Cardiac septum (tissue), 1 donor: ENCODE measurements at regions not wholly inside any gene's neighbourhood (a gene's known extent, or its start where the extent isn't known, plus 50 kb on each side); places are given as distances from the start of the nearest gene placed in this dataset.
"Not testable (repeated sequence)": the region's sequence is repeated elsewhere in the genome, so short reads cannot be mapped to it uniquely, and the experiment has no call there.

Experiments used
- DNase-seq: peaks from one replicate; pipeline ENCODE4 v3.0.0-alpha.2; 2020; ENCODE audit warnings: low spot score
- intact Hi-C: fragments of 100-400 bp; cut with DNase I; formaldehyde crosslinking; loops from one replicate; pipeline ENCODE4 v1.14.0; 2022
- donor health status: DM: no; HTN: no; CAD: no.

DNA sequence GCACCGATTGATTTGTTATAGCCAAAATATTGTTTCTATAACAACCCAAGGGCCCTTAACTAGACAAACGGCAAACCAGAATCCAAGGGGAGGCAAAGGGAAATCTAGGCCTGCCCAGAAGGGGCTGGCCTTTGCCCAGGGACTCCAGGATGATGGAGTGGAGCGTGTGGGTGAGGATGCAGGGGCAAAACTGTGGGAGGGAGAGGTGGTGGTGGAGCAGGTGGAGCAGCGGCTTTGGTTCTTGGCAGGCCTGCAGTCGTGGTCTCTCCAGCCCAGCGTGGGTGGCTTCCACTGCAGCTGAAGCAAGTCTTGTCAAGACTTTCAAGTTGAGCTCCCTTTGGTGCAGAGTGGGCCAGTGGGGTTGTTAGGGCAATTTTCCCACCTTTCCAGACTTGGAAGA, 98.6 kb upstream of the TBCA start:
- no peak for DNase-seq
- intact Hi-C loops, result no loop called here

DNA sequence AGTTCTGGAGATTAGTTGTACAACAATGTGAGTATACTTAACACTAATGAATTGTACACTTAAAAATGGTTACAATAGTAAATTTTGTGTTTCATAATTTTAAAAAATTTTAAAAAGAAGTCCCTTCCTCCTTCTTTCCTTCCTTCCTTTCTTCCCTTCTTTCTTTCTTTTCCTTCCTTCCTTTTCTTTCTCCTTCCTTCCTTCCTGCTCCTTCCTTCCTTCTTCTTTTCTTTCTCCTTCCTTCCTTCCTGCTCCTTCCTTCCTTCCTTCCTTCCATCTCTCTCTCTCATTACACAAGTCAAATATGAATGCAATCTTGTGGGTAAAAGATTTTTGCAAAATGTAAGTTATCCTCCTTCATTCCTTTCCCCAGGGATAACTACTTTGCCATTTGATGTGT, 97.1 kb upstream of the TBCA start:
- intact Hi-C loops, result no loop called here
- DNase-seq, result no peak

DNA sequence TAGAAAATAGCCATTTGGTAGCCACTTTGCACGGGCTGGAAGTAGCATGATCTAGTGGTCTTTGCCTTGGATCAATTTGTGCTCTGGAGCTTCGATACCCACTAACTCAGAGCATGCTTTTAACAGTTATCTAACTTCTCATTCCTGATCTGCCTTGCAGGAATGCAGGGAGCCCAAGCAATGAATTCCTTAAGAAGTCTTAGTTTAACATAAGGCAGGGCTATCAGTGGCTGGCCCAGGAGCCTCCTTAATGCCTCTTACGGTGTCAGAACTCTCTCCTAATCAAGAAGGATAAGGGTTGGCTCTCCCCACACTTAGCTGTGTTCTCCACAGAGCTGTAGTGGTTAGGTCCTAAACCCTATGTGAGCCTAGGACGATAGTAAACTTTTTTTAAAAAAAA, 95.8 kb upstream of the TBCA start:
- DNase-seq, result no peak
- intact Hi-C loops, result no loop called here

DNA sequence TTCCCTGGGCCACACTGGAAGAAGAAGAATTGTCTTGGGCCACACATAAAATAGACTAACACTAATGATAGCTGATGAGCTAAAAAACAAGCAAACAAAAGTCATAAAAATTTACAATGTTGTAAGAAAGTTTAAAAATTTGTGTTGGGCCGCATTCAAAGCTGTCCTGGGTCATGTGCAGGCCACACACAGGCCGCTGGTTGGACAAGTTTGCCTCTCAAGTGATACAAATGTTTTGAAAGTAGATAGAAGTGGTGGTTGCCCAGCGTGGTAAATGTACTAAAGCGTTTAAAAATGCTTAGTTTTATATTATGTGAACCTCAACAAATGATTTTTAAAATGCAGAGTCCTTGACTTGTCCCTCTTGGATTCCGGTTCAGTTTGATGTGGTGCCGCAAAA, 94.9 kb upstream of the TBCA start:
- intact Hi-C loops, result no loop called here
- no peak for DNase-seq

DNA sequence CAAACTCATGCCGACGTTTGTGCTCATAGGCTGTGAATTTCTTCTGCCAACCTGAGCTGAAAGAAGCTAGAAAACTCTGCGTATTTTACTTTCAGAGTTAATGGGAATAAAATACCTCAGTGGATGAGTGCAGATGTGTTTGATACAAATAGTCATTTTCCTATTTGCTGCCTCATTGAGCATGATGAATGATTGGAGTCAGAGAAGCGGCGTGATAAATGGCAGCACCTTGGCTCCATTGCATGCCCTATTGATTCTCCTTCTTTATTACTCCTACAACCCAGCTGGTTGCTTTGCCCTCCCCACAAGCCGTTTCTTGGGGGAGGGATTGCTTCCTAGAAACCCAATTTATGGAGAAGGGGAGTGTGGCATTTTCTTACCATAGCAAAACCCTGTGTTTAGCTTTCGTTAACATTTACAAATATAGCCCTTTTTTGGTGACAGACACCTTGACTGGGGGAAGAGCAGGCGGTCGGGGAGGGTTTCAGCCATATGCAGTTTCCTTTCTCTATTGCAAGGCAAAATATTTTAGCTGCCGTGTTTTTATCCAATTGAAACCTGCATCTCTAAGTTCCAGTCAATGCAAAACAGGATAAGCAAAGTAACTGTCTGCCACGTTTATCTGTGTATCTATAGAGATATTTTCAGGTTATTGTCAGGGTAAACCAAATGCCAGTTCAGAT, 93.1 kb upstream of the TBCA start:
- no peak for DNase-seq
- intact Hi-C loops, result loop anchor here (10.0 kb wide), 1 partner anchor 396 kb away; no protein-coding TSS in a partner anchor

DNA sequence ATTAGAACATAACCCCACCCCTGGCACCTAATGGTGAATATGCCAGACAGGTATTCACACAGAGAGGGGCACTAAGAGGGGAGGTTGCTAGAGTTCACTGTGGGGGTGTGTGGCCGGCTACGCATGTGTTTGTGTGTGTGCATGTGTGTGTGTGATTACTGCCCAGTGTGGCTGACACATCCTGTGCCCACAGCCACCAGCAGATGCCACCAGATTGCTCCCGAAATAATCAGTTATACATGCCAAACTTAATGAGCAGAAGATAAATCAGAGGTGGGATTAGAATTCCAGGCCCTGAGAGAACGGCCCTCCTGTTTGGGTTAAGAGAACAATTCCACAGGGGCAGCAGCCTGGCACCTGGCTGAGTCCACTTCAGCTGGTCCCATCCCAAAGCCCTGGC, 91.8 kb upstream of the TBCA start:
- no peak for DNase-seq
- intact Hi-C loops, result loop anchor here (10.0 kb wide), 1 partner anchor 397 kb away; no protein-coding TSS in a partner anchor

DNA sequence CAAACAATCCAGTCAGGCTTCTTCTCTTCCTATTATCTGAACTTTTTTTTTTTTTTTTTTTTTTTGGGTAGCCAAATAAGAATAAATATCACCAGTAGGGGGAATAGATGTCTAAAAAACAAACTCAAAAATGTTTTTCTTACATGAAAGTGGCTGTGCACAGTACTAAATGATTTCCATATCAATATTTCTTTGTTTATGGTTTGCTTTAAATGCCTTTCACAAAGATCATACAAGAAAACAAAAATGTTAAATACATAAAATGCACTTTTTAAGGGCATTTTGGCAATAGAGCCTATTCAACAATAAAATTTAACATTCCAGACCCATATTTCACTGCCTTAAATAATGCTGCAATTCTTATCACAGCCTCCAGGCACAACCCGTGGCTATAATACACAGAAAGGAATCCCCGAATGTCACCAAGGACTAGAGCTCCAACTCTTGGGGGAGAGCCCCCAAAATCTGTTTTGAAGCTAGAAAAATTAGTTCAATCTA, 91.1 kb upstream of the TBCA start:
- intact Hi-C loops, result loop anchor here (10.0 kb wide), 1 partner anchor 398 kb away; no protein-coding TSS in a partner anchor
- DNase-seq, result no peak

DNA sequence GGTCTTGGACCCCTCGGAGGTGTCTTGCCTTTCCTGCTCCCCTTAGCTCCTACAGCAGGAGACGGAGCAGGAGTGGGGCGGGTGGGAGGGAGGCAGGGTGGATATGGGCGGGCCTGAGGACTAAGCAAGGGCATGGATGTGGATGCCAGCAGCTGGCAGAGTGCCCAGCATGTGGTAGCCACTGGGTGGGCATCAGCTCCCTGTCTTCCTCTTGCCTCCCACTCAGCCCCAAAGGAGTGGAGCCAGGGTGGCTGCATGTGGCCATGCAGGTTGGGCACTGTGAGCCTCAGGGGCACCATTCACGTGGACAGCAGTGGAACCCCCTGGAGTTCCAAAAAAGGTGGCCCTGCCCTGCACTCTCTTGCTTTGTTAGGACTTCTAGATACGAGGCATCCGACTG, 90.1 kb upstream of the TBCA start:
- intact Hi-C loops, result loop anchor here (10.0 kb wide), 1 partner anchor 399 kb away; no protein-coding TSS in a partner anchor
- no peak for DNase-seq

DNA sequence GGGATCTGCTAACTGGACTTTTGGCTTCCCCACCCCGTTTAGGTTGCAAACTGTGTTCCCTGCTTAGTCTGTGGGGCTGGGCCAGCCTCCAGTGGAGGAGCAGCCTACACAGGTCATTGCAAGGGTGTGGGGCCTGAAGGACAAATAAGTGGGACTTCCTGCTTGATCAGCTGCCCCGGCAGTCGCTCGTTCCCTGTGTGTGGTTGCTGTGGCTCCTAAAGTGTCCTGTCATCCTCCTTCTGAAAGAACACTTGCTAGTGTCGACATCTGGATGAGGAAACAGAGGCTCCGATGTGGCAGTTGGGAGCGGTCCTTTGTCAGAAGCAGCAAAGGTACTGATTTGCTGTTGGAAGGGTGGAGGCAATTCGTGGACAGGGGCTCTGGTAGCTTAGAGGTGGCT, 88.9 kb upstream of the TBCA start:
- intact Hi-C loops, result loop anchor here (10.0 kb wide), 1 partner anchor 400 kb away; no protein-coding TSS in a partner anchor
- no peak for DNase-seq

DNA sequence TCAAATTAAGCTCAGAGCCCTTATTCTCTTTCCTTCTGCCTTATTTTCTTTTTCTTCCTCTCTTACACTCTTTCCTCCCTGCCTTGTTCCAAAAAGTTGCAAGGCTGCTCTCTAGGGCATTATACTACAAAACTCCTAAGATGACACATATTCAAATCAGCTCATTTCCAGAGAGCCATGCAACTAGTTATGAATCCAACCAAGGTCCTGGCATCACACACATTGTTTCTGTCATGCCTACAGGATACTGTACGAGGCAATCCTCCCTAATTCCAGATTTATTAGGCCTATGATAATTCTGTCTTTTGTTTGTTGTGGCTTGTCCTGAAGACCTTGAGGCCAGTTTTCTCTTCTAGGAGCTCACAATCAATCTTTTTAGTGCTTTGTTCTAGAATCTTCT, 87.0 kb upstream of the TBCA start:
- intact Hi-C loops, result loop anchor here (10.0 kb wide), 1 partner anchor 402 kb away; no protein-coding TSS in a partner anchor
- no peak for DNase-seq

DNA sequence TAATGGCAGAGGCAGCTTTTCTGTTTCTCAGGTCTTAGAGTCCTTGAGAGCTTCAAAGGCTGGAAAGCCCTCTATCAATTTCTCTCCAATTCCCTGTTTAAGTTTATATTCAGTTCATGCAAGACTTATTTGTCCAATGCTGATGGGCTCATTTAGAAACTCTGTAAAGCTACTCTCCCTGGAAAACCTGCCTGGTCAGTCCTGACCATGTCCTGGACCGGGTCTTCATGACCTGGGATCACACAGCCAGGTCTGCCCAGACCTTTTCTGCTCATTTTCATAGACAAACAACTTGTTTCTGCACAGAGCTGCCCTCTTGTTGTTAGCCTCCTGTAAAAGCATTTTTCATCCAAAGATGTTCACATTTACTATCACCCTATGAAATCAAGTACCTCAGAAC, 85.4 kb upstream of the TBCA start:
- no peak for DNase-seq
- intact Hi-C loops, result loop anchor here (10.0 kb wide), 1 partner anchor 403 kb away; no protein-coding TSS in a partner anchor

DNA sequence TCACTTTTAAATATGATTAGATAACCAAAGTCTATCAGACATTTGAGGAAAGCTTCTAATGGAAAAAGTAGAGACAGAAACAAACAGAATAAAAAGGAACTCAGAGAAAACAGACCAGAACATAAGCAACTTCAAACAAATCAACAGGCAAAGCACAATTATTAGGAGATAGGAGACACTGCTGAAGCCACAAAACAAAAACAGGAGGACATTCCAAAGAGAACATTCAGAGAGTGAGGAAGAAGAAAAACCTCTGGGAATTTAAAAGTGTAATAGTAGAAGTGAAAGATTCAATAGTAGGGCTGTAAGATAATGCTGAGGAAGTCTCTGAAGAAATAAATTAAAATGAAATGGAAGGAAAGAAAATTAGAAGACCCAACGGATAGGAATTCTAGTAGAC, 83.2 kb upstream of the TBCA start:
- no peak for DNase-seq
- intact Hi-C loops, result no loop called here

DNA sequence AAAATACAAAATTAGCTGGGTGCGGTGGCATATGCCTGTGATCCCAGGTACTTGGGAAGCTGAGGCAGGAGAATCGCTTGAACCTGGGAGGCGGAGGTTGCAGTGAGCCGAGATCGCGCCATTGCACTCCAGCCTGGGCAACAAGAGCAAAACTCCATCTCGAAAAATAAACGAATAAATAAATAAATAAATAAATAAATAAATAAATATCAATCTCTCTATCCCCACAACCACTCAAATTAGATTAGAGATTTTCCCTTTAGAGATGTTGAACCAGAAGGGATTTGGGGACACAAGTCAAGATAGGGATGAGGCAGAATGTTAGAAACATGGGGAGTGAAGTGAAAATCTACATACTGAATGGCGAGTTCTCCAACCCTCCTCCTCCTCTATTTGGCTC, 82.5 kb upstream of the TBCA start:
- DNase-seq, intact Hi-C loops: not testable (repeated sequence)

DNA sequence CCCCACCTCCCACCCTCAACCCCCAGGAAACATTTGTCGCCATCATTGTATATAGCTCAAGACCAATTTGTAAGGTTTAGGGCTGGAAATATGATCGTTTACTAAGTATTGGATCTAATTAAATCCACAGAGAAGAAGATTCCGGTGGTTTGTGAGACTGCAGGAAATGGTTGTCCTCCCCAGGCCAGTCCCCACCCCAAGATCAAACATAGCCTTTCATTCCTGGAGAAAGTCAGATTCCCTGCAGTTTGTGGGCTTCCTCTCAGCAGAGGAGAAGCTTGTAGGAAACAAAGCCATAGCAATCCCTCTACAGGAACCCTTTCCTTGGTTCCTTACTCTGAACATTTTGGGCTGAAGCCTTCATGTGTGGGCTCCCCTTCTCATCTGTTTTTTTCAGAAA, 79.2 kb upstream of the TBCA start:
- intact Hi-C loops, result no loop called here
- DNase-seq, result no peak

DNA sequence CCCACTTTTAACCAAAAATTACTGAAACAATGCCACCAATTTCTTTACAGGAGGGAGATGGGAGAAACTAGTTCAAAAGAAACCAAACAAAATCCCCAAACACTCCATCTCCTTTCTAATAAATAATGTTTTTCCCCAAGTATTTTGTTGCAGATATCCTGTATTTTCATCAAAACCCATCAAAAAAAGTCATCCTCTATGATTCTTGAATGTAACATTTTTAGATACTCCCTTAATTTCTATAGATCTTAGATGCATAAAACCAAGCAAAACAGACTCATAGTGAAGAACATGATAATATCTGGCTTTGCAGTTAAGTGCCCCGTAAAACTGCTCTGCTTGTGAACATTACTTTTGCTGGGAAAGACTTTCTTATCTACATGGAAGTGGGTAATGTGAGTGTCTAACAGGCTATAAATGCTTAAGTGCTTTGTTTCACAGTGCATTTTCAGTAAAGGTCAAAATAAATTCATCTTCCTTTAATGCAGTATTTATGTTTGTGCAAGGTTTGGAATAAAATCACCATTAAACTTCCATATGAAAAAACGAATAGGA, 77.3 kb upstream of the TBCA start:
- intact Hi-C loops, result no loop called here
- DNase-seq, result no peak

DNA sequence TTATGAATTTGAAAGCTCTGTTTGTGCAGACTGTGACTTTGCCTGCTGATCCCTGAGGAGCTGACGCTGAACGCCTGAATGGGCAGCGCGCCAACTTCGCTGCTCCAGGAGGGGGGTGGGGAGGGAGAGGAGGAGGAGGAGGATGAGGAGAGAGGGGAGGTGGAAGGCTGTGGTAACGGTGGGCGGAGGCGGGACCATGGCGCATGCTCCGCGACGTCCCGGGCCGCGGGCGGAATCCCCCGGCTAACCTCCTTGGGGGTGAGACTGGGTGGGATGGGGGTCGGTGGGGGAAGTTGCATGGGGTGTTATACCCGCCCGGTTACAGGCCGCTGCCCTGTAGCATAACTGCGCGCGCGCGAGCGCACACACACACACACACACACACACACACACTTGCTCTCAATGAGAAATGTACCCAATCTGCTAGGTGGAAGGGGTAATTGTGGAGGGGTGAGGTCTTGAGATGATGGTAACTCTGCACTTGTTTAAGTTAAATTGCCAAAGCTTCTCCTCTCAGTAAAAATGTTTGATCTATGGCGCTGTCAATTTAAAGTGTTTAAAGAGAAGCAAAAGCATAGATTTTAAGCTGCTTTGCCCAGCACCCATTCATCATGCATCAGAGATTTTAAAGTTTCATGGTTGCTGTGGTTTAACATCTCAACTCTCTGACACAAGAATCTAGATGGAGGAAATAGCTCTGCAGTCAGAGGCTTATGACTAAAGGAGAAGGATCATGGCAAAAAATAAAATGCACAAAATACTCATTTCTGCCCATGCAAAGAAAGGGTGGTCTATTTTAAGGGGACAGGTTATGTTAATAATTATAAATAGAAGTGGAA, 76.6 kb upstream of the TBCA start:
- DNase-seq, result no peak
- intact Hi-C loops, result no loop called here

DNA sequence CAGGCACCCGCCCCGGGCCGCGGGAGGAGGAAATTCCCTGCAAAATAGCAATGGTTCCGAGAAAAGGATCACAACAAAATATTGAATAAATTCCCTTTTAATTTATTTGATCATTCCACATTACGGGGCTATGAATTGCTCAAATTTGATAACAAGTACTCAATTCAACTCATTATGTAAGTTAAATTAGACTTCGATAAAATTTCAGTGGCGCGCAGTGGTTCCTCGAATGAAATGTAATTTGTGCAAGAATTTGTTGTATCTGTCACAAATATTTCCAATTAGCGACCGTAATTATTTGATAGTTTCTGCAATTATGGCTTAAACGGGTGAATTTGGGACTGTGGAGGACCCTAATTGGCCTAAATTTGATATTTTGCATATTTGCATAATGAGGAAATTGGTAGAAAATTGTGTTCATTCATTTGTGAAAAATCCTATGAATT, 76.0 kb upstream of the TBCA start:
- no peak for DNase-seq
- intact Hi-C loops, result no loop called here

DNA sequence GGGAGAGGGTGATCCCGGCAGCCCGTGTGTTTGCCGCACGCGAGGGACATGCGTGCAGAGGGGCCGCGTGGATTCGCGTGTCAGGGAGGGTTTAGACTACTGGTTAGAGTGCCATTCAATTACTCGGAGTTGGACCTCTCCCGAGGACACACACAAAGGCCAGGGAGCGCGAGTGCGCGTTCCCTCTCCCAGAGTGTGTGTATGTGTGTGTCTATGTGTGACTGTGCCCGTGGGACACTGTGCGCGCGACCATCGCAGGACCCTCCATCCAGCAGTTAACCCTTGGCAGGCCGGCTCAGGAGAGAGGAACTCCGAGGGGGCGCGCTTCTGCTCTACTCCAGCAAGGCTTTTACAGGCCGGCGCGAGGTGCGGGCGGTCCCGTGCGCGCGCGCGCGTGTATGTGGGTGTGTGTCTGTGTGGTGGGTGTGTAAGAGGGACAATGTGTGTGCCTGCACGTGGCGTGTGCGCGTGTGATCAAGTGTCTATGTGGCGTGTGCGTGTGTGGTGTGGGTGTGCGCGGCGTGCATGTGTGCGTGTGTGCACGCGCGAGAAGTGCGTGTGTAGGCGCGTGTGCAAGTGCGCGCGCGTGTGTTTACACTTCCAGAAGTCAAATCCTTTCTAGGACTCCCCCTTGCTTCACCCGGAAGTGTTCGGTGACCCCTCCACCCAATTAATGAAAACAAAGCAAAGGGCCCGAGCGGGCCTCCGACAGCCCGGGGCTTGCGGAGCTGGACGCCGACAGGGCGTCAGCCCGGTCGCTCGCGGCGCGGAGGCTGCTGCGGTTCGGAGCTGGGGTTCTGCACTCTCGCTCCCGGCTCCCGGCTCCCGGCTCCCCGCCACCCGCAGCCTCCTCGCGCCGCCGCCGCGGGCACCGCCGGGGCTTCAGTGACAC, 75.3 kb upstream of the TBCA start:
- no peak for DNase-seq
- intact Hi-C loops, result no loop called here

DNA sequence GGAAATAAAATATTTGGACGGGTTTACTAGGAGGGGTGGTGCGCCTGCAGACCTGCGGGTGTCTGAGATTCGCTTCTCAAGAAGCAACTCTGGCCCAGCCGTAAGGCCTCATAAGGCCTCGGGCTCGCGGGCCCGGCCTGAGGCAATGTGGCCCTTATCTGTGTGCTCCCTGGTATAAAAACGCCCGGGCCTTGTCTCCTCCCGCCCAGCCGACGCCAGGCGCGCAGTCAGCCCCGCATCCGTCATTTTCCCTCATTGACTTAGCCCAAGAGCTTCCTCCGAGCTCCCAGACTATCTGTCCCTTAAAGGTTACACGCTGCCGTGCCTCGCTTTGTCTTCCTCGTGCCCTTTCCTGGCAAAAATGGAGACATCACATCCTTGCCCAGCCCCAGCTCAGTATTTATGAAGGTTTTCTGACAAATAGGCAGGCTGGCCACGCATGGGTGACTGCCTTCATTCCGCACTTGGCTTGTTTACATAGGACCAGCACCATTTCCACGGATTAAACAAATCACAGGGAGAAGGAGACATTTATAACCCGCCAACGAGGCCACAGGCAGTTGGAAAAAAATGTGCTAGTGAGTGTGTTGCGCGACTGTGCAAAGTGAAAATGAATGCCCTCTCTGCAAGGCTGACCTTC, 74.5 kb upstream of the TBCA start:
- intact Hi-C loops, result no loop called here
- DNase-seq, result no peak
